PC-9 (cell line): ENCODE measurements at regions not wholly inside any gene's neighbourhood (a gene's known extent, or its start where the extent isn't known, plus 50 kb on each side); places are given as distances from the start of the nearest gene placed in this dataset.

Experiments
- BruUV-seq: library from RNA; stranded (reverse); fragments of 400-500 nt; replicated peaks from 2 replicates; lab custom pipeline; 2021; lab: Mats Ljungman, UMichigan
- CTCF ChIA-PET: fragments of 300-600 bp; sonication (Branson Sonifier 250); formaldehyde crosslinking; loops from one replicate; lab custom pipeline; 2022; ENCODE audit warnings: antibody characterized with exemption; lab: Charles Lee
- POLR2A ChIA-PET: fragments of 300-600 bp; sonication (Branson Sonifier 250); formaldehyde crosslinking; loops from one replicate; lab custom pipeline; 2022; ENCODE audit warnings: antibody characterized with exemption; ENCODE audit not compliant: unreplicated experiment; lab: Charles Lee
- DNase-seq, 2 experiments: peaks; one replicate each; pipeline versions ENCODE4 v3.0.0 to v3.0.0-alpha.2; 2015 to 2022; ENCODE audit warnings: mixed read lengths in 1 of 2
- H2AFZ ChIP-seq: fragments of 200-600 bp; sonication (generic); 2 replicates; pipeline ENCODE4 v1.8.1; 2017; ENCODE audit warnings: antibody characterized with exemption
- H3F3A ChIP-seq: fragments of 200-600 bp; sonication (generic); 2 replicates; pipeline ENCODE4 v1.8.1; 2017; ENCODE audit warnings: antibody characterized with exemption, mild to moderate bottlenecking, low read depth; ENCODE audit not compliant: insufficient read depth
- H3K27ac ChIP-seq: fragments of 200-600 bp; sonication (generic); 2 replicates; pipeline ENCODE4 v1.6.1; 2016; ENCODE audit warnings: mixed run types
- H3K27me3 ChIP-seq: fragments of 200-600 bp; sonication (generic); 2 replicates; pipeline ENCODE4 v1.6.1; 2016; ENCODE audit warnings: low read depth, mixed run types; ENCODE audit not compliant: insufficient read depth
- H3K36me3 ChIP-seq: fragments of 200-600 bp; sonication (generic); 2 replicates; pipeline ENCODE4 v1.6.1; 2016; ENCODE audit warnings: low read depth, mixed run types
- H3K4me1 ChIP-seq: fragments of 200-600 bp; sonication (generic); replicated peaks from 2 replicates; pipeline ENCODE4 v1.6.1; 2016; ENCODE audit warnings: mixed run types; ENCODE audit not compliant: insufficient read depth
- H3K4me2 ChIP-seq: fragments of 200-600 bp; sonication (generic); 2 replicates; pipeline ENCODE4 v1.6.1; 2017; ENCODE audit warnings: mixed run types
- H3K4me3 ChIP-seq: fragments of 200-600 bp; sonication (generic); 2 replicates; pipeline ENCODE4 v1.6.1; 2016; ENCODE audit warnings: mixed run types
- H3K79me2 ChIP-seq: fragments of 200-600 bp; sonication (generic); 2 replicates; pipeline ENCODE4 v1.6.1; 2017; ENCODE audit warnings: low read depth, mixed run types
- H3K9me2 ChIP-seq: fragments of 200-600 bp; sonication (generic); 2 replicates; pipeline ENCODE4 v1.8.1; 2017; ENCODE audit warnings: mild to moderate bottlenecking; ENCODE audit not compliant: insufficient read depth
- H3K9me3 ChIP-seq: fragments of 200-600 bp; sonication (generic); 2 replicates; pipeline ENCODE4 v1.8.1; 2016; ENCODE audit warnings: low read depth; ENCODE audit not compliant: insufficient read depth
- H4K20me1 ChIP-seq: fragments of 200-600 bp; sonication (generic); 2 replicates; pipeline ENCODE4 v1.8.1; 2017; ENCODE audit not compliant: insufficient read depth
- EZH2 ChIP-seq: fragments of 200-600 bp; sonication (generic); IDR thresholded peaks from 2 replicates; pipeline ENCODE4 v1.8.0; 2017; ENCODE audit warnings: antibody characterized with exemption, low read depth
- intact Hi-C: fragments of 100-400 bp; cut with micrococcal nuclease; formaldehyde crosslinking; loops from one replicate; pipeline ENCODE4 v1.10.0; 2022; ENCODE audit not compliant: unreplicated experiment
- TF ChIP-seq, protein P1 (sequence below): fragments of 200-600 bp; sonication (generic); conservative IDR thresholded peaks from 2 replicates; pipeline ENCODE4 v1.6.1; 2017; ENCODE audit warnings: mixed run types, antibody characterized with exemption, mild to moderate bottlenecking, moderate library complexity

GRCh38 chr15:61422773-61423172, 193.7 kb upstream of the RORA start:
- no TSS peak for BruUV-seq
- POLR2A ChIA-PET: no interaction called here
- TF ChIP-seq, protein P1, sequence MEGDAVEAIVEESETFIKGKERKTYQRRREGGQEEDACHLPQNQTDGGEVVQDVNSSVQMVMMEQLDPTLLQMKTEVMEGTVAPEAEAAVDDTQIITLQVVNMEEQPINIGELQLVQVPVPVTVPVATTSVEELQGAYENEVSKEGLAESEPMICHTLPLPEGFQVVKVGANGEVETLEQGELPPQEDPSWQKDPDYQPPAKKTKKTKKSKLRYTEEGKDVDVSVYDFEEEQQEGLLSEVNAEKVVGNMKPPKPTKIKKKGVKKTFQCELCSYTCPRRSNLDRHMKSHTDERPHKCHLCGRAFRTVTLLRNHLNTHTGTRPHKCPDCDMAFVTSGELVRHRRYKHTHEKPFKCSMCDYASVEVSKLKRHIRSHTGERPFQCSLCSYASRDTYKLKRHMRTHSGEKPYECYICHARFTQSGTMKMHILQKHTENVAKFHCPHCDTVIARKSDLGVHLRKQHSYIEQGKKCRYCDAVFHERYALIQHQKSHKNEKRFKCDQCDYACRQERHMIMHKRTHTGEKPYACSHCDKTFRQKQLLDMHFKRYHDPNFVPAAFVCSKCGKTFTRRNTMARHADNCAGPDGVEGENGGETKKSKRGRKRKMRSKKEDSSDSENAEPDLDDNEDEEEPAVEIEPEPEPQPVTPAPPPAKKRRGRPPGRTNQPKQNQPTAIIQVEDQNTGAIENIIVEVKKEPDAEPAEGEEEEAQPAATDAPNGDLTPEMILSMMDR: no peak
- TF ChIP-seq EZH2: no peak

DNA sequence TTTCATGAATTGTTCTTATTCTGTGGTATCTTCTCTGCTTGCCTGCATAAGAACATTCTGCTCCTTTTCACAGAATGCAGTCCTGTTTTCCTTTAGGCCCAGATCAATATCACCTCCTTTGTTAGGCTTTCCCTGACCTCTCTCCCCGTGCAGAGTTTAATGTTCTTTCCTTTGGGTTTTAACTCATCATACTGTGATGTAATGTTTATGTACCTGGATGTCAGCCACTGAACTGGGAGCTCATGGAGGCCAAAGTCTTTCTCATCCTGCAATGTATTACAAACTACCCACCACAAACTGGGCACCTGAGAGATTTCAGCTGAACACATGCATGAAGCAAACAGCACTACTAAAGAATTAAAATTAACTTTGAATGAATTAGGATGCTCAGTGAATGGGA, 192.8 kb upstream of the RORA start:
- no peak overlapping the region for H3K4me3 ChIP-seq
- no peaks in the 10 kb centered on the region for H3K9me3 ChIP-seq
- ChIA-PET POLR2A (no interaction called here), CTCF (no interaction called here)
- H3K27ac ChIP-seq: no peak overlapping the region
- H3K9me2 ChIP-seq: no peaks in the 10 kb centered on the region
- H2AFZ ChIP-seq: no peak overlapping the region
- no TSS peak for BruUV-seq
- intact Hi-C loops: no loop called here
- H3K4me1 ChIP-seq: no peaks in the 10 kb centered on the region
- H4K20me1 ChIP-seq: no peaks in the 10 kb centered on the region
- peaks cover 33% of the 10 kb centered on the region; the same call in 1 of the 2 replicates for H3K27me3 ChIP-seq
- H3K36me3 ChIP-seq: no peaks in the 10 kb centered on the region
- no peak for TF ChIP-seq EZH2
- TF ChIP-seq, protein P1: no peak
- H3K4me2 ChIP-seq: no peak overlapping the region
- H3K79me2 ChIP-seq: no peaks in the 10 kb centered on the region
- no peak for DNase-seq
- H3F3A ChIP-seq: no peaks in the 10 kb centered on the region

More at GRCh38 chr15:61422773-61423172, 193.7 kb upstream of the RORA start:
- no peaks in the 10 kb centered on the region for H3K9me2 ChIP-seq
- no peaks in the 10 kb centered on the region for H3K36me3 ChIP-seq
- H3K27me3 ChIP-seq: peaks cover 32% of the 10 kb centered on the region; the same call in 1 of the 2 replicates
- H3K79me2 ChIP-seq: no peaks in the 10 kb centered on the region
- CTCF ChIA-PET: no interaction called here
- DNase-seq: no peak
- no peaks in the 10 kb centered on the region for H3F3A ChIP-seq
- no peak overlapping the region for H3K27ac ChIP-seq
- H2AFZ ChIP-seq: no peak overlapping the region
- no peaks in the 10 kb centered on the region for H4K20me1 ChIP-seq
- H3K4me1 ChIP-seq: no peaks in the 10 kb centered on the region
- H3K4me3 ChIP-seq: no peak overlapping the region
- no peak overlapping the region for H3K4me2 ChIP-seq
- intact Hi-C loops: no loop called here
- no peaks in the 10 kb centered on the region for H3K9me3 ChIP-seq

DNA sequence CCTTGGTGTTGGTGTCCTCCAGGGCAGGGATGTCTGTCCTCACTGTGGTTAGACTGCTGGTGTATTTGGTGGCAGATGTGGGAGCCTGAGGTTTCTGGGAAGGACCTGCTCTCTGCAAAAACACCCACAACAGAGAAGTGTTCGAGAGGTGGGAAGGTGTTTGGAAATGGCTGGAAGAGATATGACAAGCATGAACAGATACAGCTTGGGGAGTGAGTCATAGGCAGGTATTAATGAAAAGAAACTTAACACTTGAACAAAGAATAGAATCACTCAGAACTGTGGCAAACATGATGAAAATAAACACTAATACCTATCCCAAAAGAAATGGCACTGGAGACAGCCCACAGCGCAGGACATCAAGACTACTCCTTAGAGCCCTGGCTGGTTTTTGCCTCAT, 192.4 kb upstream of the RORA start:
- no peaks in the 10 kb centered on the region for H3K9me2 ChIP-seq
- peaks cover 29% of the 10 kb centered on the region; the same call in 1 of the 2 replicates for H3K27me3 ChIP-seq
- POLR2A ChIA-PET: no interaction called here
- TF ChIP-seq, protein P1: no peak
- TF ChIP-seq EZH2: no peak
- no peaks in the 10 kb centered on the region for H3F3A ChIP-seq
- no peak overlapping the region for H3K27ac ChIP-seq
- CTCF ChIA-PET: no interaction called here
- H3K36me3 ChIP-seq: no peaks in the 10 kb centered on the region
- BruUV-seq: no TSS peak
- H3K4me1 ChIP-seq: no peaks in the 10 kb centered on the region
- no peak for DNase-seq
- no peaks in the 10 kb centered on the region for H3K79me2 ChIP-seq
- H3K4me3 ChIP-seq: no peak overlapping the region
- no peaks in the 10 kb centered on the region for H3K9me3 ChIP-seq
- no peak overlapping the region for H3K4me2 ChIP-seq
- intact Hi-C loops: no loop called here
- H2AFZ ChIP-seq: no peak overlapping the region
- H4K20me1 ChIP-seq: no peaks in the 10 kb centered on the region
